ENCODE measurements at regions not wholly inside any gene's neighbourhood (a gene's known extent, or its start where the extent isn't known, plus 50 kb on each side); places are given as distances from the start of the nearest gene placed in this dataset.

- TF ChIP-seq USF2 (IDR thresholded peaks at IDR 0.05; ENCODE audit: borderline replicate concordance, low read depth, low read length): no peak
These were observed 431.2 kb upstream of the RGMA start (continued) for GRCh38 chr15:93520206-93520605.

GRCh38 chr15:93519599-93519998, 430.6 kb upstream of the RGMA start:
- no peak overlapping the region for H2AFZ ChIP-seq (ENCODE audit: low read depth)
- TF ChIP-seq MEF2A (IDR thresholded peaks at IDR 0.05; ENCODE audit: borderline replicate concordance, low read depth) (no peak), RFX5 (IDR thresholded peaks at IDR 0.05; ENCODE audit: low read length) (no peak), EP300 (IDR thresholded peaks at IDR 0.05; ENCODE audit: borderline replicate concordance in 1 of 2, low read depth in 1 of 2, low read length in 1 of 2) (no peak), POLR2AphosphoS5 (IDR thresholded peaks at IDR 0.05; ENCODE audit: low read depth, low read length) (no peak), TEAD4 (IDR thresholded peaks at IDR 0.05; ENCODE audit: borderline replicate concordance, insufficient read depth) (no peak), JUND (IDR thresholded peaks at IDR 0.05) (no peak), CTCF (IDR thresholded peaks at IDR 0.05) (no peak), RCOR1 (IDR thresholded peaks at IDR 0.05; ENCODE audit: low read length) (no peak), GATA2 (CRISPR knock-in tag; IDR thresholded peaks at IDR 0.05) (no peak), USF2 (IDR thresholded peaks at IDR 0.05; ENCODE audit: borderline replicate concordance, low read depth, low read length) (no peak), USF1 (IDR thresholded peaks at IDR 0.05; ENCODE audit: borderline replicate concordance, low read depth) (no peak), RXRA (IDR thresholded peaks at IDR 0.05; ENCODE audit: borderline replicate concordance, low read depth) (no peak), PBX3 (IDR thresholded peaks at IDR 0.05) (no peak), GABPA (IDR thresholded peaks at IDR 0.05; ENCODE audit: low read depth) (no peak), IRF3 (IDR thresholded peaks at IDR 0.05; ENCODE audit: low read depth, low read length) (no peak), ZBTB33 (IDR thresholded peaks at IDR 0.05; ENCODE audit: borderline replicate concordance, low read depth) (no peak), CHD2 (IDR thresholded peaks at IDR 0.05; ENCODE audit: low read length, partially characterized antibody) (no peak), TAF1 (IDR thresholded peaks at IDR 0.05; ENCODE audit: borderline replicate concordance, low read depth, low read length) (no peak), FOXJ3 (CRISPR knock-in tag; IDR thresholded peaks at IDR 0.05) (no peak), EZH2phosphoT487 (IDR thresholded peaks at IDR 0.05; ENCODE audit: borderline replicate concordance, low read depth) (no peak)
- ChIA-PET CTCF (no interaction called here), POLR2A (no interaction called here)
- no peak overlapping the region for H3K9ac ChIP-seq
- H3K4me1 ChIP-seq (ENCODE audit: control insufficient read depth in 1 of 2, insufficient read depth in 2 of 2, low read depth in 1 of 2, low read length in 1 of 2): no peaks in the 10 kb centered on the region
- H3F3A ChIP-seq (replicated peaks; ENCODE audit: insufficient read depth): no peaks in the 10 kb centered on the region
- DNase-seq: no peak
- no peaks in the 10 kb centered on the region for H3K79me2 ChIP-seq (ENCODE audit: insufficient read depth)
- H3K27ac ChIP-seq (ENCODE audit: low read depth in 2 of 2, low read length in 1 of 2): no peak overlapping the region
- no peaks in the 10 kb centered on the region for H4K20me1 ChIP-seq (ENCODE audit: insufficient read depth)
- WGBS (ENCODE audit: low lambda C conversion rate): 38% methylated on average over 3 of the region's 3 CpGs
- H3K9me2 ChIP-seq: no peaks in the 10 kb centered on the region
- H3K36me3 ChIP-seq (replicated peaks in 1 of 2; ENCODE audit: control insufficient read depth in 1 of 2, insufficient read depth in 2 of 2, low read length in 1 of 2): no peaks in the 10 kb centered on the region
- H3K4me3 ChIP-seq (ENCODE audit: low read depth in 2 of 2, low read length in 1 of 2): no peak overlapping the region
- no peaks in the 10 kb centered on the region for H3K9me3 ChIP-seq
- no peak overlapping the region for H3K4me2 ChIP-seq
- no peaks in the 10 kb centered on the region for H3K27me3 ChIP-seq (ENCODE audit: insufficient read depth)

Data from SK-N-SH (cell line).